ENCODE measurements at regions not wholly inside any gene's neighbourhood (a gene's known extent, or its start where the extent isn't known, plus 50 kb on each side); places are given as distances from the start of the nearest gene placed in this dataset.

- H3K27me3 ChIP-seq = no peaks in the 10 kb centered on the region
- no peak for DNase-seq
- no peaks in the 10 kb centered on the region for H3K4me1 ChIP-seq
- no peak overlapping the region for H3K27ac ChIP-seq
- intact Hi-C loops (cut with DNase I; ENCODE audit: low total_unique reads) = no loop called here
- H3K4me3 ChIP-seq = no peak overlapping the region
- WGBS, 5 donors = 17 to 46% (median 30%) methylated on average over 3 to 4 of the region's 4 CpGs
- no peaks in the 10 kb centered on the region for H3K36me3 ChIP-seq
- TF ChIP-seq POLR2A (IDR thresholded peaks at IDR 0.05) = no peak
- TF ChIP-seq, protein P1, sequence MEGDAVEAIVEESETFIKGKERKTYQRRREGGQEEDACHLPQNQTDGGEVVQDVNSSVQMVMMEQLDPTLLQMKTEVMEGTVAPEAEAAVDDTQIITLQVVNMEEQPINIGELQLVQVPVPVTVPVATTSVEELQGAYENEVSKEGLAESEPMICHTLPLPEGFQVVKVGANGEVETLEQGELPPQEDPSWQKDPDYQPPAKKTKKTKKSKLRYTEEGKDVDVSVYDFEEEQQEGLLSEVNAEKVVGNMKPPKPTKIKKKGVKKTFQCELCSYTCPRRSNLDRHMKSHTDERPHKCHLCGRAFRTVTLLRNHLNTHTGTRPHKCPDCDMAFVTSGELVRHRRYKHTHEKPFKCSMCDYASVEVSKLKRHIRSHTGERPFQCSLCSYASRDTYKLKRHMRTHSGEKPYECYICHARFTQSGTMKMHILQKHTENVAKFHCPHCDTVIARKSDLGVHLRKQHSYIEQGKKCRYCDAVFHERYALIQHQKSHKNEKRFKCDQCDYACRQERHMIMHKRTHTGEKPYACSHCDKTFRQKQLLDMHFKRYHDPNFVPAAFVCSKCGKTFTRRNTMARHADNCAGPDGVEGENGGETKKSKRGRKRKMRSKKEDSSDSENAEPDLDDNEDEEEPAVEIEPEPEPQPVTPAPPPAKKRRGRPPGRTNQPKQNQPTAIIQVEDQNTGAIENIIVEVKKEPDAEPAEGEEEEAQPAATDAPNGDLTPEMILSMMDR (IDR thresholded peaks at IDR 0.05) = no peak
- no peak for TF ChIP-seq POLR2AphosphoS5 (IDR thresholded peaks at IDR 0.05)
- no peak for TF ChIP-seq EP300 (IDR thresholded peaks at IDR 0.05)
- H3K9me3 ChIP-seq = peaks cover 0 to 3% (median 0%) of the 10 kb centered on the region in 4 donors
These were observed 95.7 kb downstream of the SPANXN4 start for GRCh38 chrX:143121477-143121876.

DNA sequence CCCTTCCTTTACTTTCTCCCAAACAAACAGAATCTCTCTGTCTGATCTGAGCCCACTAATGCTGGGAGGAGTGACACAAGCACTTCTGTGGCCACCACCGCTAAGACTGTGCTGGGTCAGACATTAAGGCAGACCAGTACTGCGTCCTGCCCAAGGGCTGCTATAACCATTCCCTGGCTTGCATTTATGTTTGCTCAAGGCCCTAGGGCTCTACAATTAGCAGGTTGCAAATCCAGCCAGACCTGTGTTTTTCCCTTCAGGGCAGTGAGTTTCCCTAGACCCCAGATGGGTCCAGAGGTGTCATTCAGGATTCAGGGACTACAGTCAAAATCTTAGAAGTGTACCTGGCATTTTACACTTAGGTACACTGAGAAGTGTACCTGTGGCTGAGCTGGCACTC is 89.7 kb downstream of the SPANXN4 start:
- no peaks in the 10 kb centered on the region for H3K27me3 ChIP-seq
- H3K9me3 ChIP-seq = peaks cover 0 to 3% (median 0%) of the 10 kb centered on the region in 4 donors
- H3K4me3 ChIP-seq = no peak overlapping the region
- no peaks in the 10 kb centered on the region for H3K4me1 ChIP-seq
- intact Hi-C loops (cut with DNase I; ENCODE audit: low total_unique reads) = no loop called here
- no peaks in the 10 kb centered on the region for H3K36me3 ChIP-seq
- TF ChIP-seq, protein P1 (IDR thresholded peaks at IDR 0.05) = no peak
- TF ChIP-seq POLR2A (IDR thresholded peaks at IDR 0.05) = no peak
- TF ChIP-seq POLR2AphosphoS5 (IDR thresholded peaks at IDR 0.05) = no peak
- no peak for TF ChIP-seq EP300 (IDR thresholded peaks at IDR 0.05)
- no peak for DNase-seq
- H3K27ac ChIP-seq = no peak overlapping the region
- 90 to 100% (median 96%) methylated on average over 2 of the region's 2 CpGs for WGBS, 5 donors

DNA sequence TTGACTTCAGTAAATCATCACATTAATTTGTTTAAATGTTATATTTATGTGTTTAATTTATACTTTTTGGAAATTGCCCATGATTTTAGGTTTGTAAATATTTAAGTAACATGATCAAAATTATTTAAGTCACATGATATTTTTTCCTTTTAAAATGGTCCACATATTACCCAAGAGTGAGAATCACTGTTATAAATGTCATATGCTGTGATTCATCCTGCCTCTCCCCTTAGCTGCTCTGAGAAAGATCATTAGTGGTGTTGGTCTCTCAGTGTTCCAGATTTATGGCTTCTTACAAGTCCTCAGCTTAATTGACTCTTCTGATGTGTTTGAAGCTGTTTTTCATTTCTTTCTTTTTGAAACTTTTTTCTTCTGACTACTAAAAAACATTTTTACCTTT is 70.1 kb downstream of the SPANXN4 start:
- H3K36me3 ChIP-seq = no peaks in the 10 kb centered on the region
- no peak for DNase-seq
- H3K27ac ChIP-seq = no peak overlapping the region
- H3K4me3 ChIP-seq = no peak overlapping the region
- no peaks in the 10 kb centered on the region for H3K9me3 ChIP-seq
- no peaks in the 10 kb centered on the region for H3K4me1 ChIP-seq
- no peak for TF ChIP-seq POLR2A (IDR thresholded peaks at IDR 0.05)
- TF ChIP-seq, protein P1 (IDR thresholded peaks at IDR 0.05) = no peak
- TF ChIP-seq EP300 (IDR thresholded peaks at IDR 0.05) = no peak
- no peak for TF ChIP-seq POLR2AphosphoS5 (IDR thresholded peaks at IDR 0.05)
- intact Hi-C loops (cut with DNase I; ENCODE audit: low total_unique reads) = no loop called here
- no peaks in the 10 kb centered on the region for H3K27me3 ChIP-seq

DNA sequence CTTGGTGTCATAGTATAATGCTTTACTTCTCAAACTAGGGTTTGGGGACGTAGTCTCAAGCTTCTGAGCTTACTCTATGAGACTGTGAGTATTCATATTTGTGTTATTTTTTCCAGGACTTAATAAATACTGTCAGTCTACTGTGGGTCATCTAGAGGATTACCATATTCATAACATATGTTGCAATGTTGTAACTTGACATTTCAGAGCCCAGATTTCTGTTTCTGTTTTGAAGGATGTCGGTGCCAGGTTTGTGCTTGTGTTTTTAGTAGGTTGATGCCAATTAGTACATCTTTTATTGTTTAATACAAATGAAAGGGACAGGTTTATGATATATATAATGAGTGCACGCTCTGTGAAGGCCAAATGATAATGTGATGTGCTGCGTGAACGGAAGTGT is 69.6 kb downstream of the SPANXN4 start:
- TF ChIP-seq, protein P1 (IDR thresholded peaks at IDR 0.05) = no peak
- TF ChIP-seq EP300 (IDR thresholded peaks at IDR 0.05) (no peak), POLR2AphosphoS5 (IDR thresholded peaks at IDR 0.05) (no peak), POLR2A (IDR thresholded peaks at IDR 0.05) (no peak)
- DNase-seq = no peak
- intact Hi-C loops (cut with DNase I; ENCODE audit: low total_unique reads) = no loop called here
- Histone ChIP-seq H3K9me3 (no peaks in the 10 kb centered on the region), H3K27me3 (no peaks in the 10 kb centered on the region), H3K4me1 (no peaks in the 10 kb centered on the region), H3K27ac (no peak overlapping the region), H3K4me3 (no peak overlapping the region), H3K36me3 (no peaks in the 10 kb centered on the region)
- WGBS, 5 donors = 38 to 77% (median 63%) methylated on average over 5 of the region's 5 CpGs

All from stomach (tissue), 8 donors.